NCI-H460 (cell line): ENCODE measurements at regions not wholly inside any gene's neighbourhood (a gene's known extent, or its start where the extent isn't known, plus 50 kb on each side); places are given as distances from the start of the nearest gene placed in this dataset.
"Not testable (repeated sequence)": the region's sequence is repeated elsewhere in the genome, so short reads cannot be mapped to it uniquely, and the experiment has no call there.

Experiments used
- DNase-seq: peaks from one replicate; pipeline ENCODE4 v3.0.0-alpha.2; 2016; ENCODE audit warnings: low read depth; ENCODE audit errors: extremely low read depth

- DNase-seq: no peak
Measured at GRCh38 chr18:11468617-11469016, 140.8 kb upstream of the SLC35G4 start.

- DNase-seq: no peak
Measured at GRCh38 chr18:11468120-11468519, 141.3 kb upstream of the SLC35G4 start.

GRCh38 chr18:11467611-11468010 is 141.8 kb upstream of the SLC35G4 start:
- no peak for DNase-seq

GRCh38 chr18:11464129-11464528 is 145.3 kb upstream of the SLC35G4 start:
- DNase-seq: no peak

GRCh38 chr18:11458447-11458846 is 150.9 kb upstream of the SLC35G4 start:
- no peak for DNase-seq

- not testable (repeated sequence) for DNase-seq
Measured at GRCh38 chr18:11457853-11458252, 151.5 kb upstream of the SLC35G4 start.

- DNase-seq: no peak
Measured at GRCh38 chr18:11454040-11454439, 155.4 kb upstream of the SLC35G4 start.

- DNase-seq: not testable (repeated sequence)
Measured at GRCh38 chr18:11444169-11444568, 165.2 kb upstream of the SLC35G4 start.

GRCh38 chr18:11437046-11437445 is 172.3 kb upstream of the SLC35G4 start:
- DNase-seq: no peak

- no peak for DNase-seq
Measured at GRCh38 chr18:11432360-11432811, 177.0 kb upstream of the SLC35G4 start.

GRCh38 chr18:11429876-11430275 is 179.5 kb upstream of the SLC35G4 start:
- no peak for DNase-seq

GRCh38 chr18:11425211-11425610 is 184.2 kb upstream of the SLC35G4 start:
- DNase-seq: no peak

GRCh38 chr18:11419338-11419737 is 190.1 kb upstream of the SLC35G4 start:
- DNase-seq: no peak

- no peak for DNase-seq
Measured at GRCh38 chr18:11412811-11413210, 196.6 kb upstream of the SLC35G4 start.

GRCh38 chr18:11411048-11411447 is 198.3 kb upstream of the SLC35G4 start:
- no peak for DNase-seq

GRCh38 chr18:11408555-11409065 is 200.8 kb upstream of the SLC35G4 start:
- DNase-seq: no peak

- DNase-seq: no peak
Measured at GRCh38 chr18:11407940-11408339, 201.5 kb upstream of the SLC35G4 start.

- DNase-seq: no peak
Measured at GRCh38 chr18:11405804-11406203, 203.6 kb upstream of the SLC35G4 start.

GRCh38 chr18:11400703-11401102 is 208.7 kb upstream of the SLC35G4 start:
- no peak for DNase-seq

GRCh38 chr18:11398625-11399024 is 210.8 kb upstream of the SLC35G4 start:
- DNase-seq: no peak

GRCh38 chr18:11392980-11393885 is 216.2 kb upstream of the SLC35G4 start:
- DNase-seq: no peak

GRCh38 chr18:11392292-11392691 is 217.1 kb upstream of the SLC35G4 start:
- DNase-seq: no peak
